Loucy (cell line): ENCODE measurements at regions not wholly inside any gene's neighbourhood (a gene's known extent, or its start where the extent isn't known, plus 50 kb on each side); places are given as distances from the start of the nearest gene placed in this dataset.

Experiments
- H2AFZ ChIP-seq: fragments of 200-600 bp; sonication (generic); 2 replicates; pipeline ENCODE4 v1.6.0; 2016; ENCODE audit warnings: antibody characterized with exemption, mild to moderate bottlenecking, low read length, moderate library complexity
- H3F3A ChIP-seq: fragments of 200-600 bp; 2 replicates; pipeline ENCODE4 v1.6.0; 2016; ENCODE audit warnings: antibody characterized with exemption, low read depth, mild to moderate bottlenecking
- H3K27me3 ChIP-seq: fragments of 200-600 bp; sonication (generic); 2 replicates; pipeline ENCODE4 v1.6.1; 2014; ENCODE audit warnings: low read length, mild to moderate bottlenecking; ENCODE audit not compliant: insufficient read depth, poor library complexity, severe bottlenecking
- H3K36me3 ChIP-seq: fragments of 200-600 bp; sonication (generic); 2 replicates; pipeline ENCODE4 v1.6.1; 2016; ENCODE audit warnings: low read length; ENCODE audit not compliant: insufficient read depth
- H3K4me1 ChIP-seq: fragments of 200-600 bp; sonication (generic); 2 replicates; pipeline ENCODE4 v1.5.1; 2014; ENCODE audit warnings: low read length, mild to moderate bottlenecking; ENCODE audit not compliant: insufficient read depth, poor library complexity, severe bottlenecking
- H3K4me2 ChIP-seq: fragments of 200-600 bp; sonication (generic); 2 replicates; pipeline ENCODE4 v1.6.0; 2014; ENCODE audit warnings: antibody characterized with exemption, low read length, low read depth, mild to moderate bottlenecking; ENCODE audit not compliant: poor library complexity, severe bottlenecking
- H3K4me3 ChIP-seq: fragments of 200-600 bp; sonication (generic); 2 replicates; pipeline ENCODE4 v1.5.1; 2014; ENCODE audit warnings: low read length, mild to moderate bottlenecking, mixed read lengths; ENCODE audit not compliant: poor library complexity, severe bottlenecking
- H3K79me2 ChIP-seq: fragments of 200-600 bp; sonication (generic); 2 replicates; pipeline ENCODE4 v1.6.1; 2014; ENCODE audit warnings: low read length; ENCODE audit not compliant: insufficient read depth
- H3K9ac ChIP-seq: fragments of 200-600 bp; sonication (generic); 2 replicates; pipeline ENCODE4 v1.6.0; 2014; ENCODE audit warnings: mild to moderate bottlenecking, low read depth, low read length, moderate library complexity; ENCODE audit not compliant: poor library complexity, severe bottlenecking
- H3K9me2 ChIP-seq: fragments of 200-600 bp; sonication (generic); replicated peaks from 2 replicates; pipeline ENCODE4 v1.6.1; 2016; ENCODE audit warnings: low read depth, low read length, mixed read lengths
- H3K9me3 ChIP-seq: fragments of 200-600 bp; sonication (generic); 2 replicates; pipeline ENCODE4 v1.6.1; 2014; ENCODE audit warnings: mild to moderate bottlenecking, antibody characterized with exemption, low read length, low read depth; ENCODE audit not compliant: insufficient read depth
- H4K20me1 ChIP-seq: fragments of 200-600 bp; sonication (generic); 2 replicates; pipeline ENCODE4 v1.6.0; 2014; ENCODE audit warnings: antibody characterized with exemption, low read length, mild to moderate bottlenecking; ENCODE audit not compliant: insufficient read depth, poor library complexity, severe bottlenecking
- EZH2phosphoT487 ChIP-seq: fragments of 200-600 bp; IDR thresholded peaks from 2 replicates; pipeline ENCODE4 v1.6.1; 2018; ENCODE audit warnings: antibody characterized with exemption, mild to moderate bottlenecking, moderate library complexity, borderline replicate concordance
- TF ChIP-seq, protein P1 (sequence below): fragments of 200-600 bp; sonication (generic); conservative IDR thresholded peaks from 2 replicates; pipeline ENCODE4 v1.5.1; 2014; ENCODE audit warnings: mild to moderate bottlenecking, antibody characterized with exemption, low read length

DNA sequence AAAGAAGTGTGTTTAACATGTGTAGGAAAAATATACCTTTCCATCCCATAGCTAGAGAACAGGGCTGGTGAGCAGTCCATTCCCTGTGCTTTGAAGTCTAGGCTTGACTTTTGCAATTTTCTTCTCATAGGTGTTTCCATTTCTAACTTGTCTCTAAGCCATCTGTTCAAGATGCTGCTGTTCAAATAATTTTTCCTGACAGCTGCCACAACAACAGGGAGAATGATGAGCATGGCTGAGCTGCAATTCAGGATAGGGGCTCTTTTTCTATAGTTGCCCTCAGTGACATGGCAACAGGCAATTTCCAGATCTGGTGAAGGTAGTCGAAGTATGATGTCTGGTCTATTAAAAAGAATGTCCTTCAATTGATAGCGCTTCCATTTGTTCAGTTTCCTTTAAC, 103.0 kb upstream of the HS3ST5 start:
- Histone ChIP-seq H3F3A (no peaks in the 10 kb centered on the region), H3K9me3 (no peaks in the 10 kb centered on the region), H3K27me3 (no peaks in the 10 kb centered on the region), H3K9me2 (no peaks in the 10 kb centered on the region), H3K9ac (no peak overlapping the region), H2AFZ (no peak overlapping the region), H3K79me2 (no peaks in the 10 kb centered on the region), H3K36me3 (no peaks in the 10 kb centered on the region), H3K4me1 (no peaks in the 10 kb centered on the region), H3K4me3 (no peak overlapping the region), H4K20me1 (no peaks in the 10 kb centered on the region), H3K4me2 (no peak overlapping the region)
- no peak for TF ChIP-seq EZH2phosphoT487
- TF ChIP-seq, protein P1, sequence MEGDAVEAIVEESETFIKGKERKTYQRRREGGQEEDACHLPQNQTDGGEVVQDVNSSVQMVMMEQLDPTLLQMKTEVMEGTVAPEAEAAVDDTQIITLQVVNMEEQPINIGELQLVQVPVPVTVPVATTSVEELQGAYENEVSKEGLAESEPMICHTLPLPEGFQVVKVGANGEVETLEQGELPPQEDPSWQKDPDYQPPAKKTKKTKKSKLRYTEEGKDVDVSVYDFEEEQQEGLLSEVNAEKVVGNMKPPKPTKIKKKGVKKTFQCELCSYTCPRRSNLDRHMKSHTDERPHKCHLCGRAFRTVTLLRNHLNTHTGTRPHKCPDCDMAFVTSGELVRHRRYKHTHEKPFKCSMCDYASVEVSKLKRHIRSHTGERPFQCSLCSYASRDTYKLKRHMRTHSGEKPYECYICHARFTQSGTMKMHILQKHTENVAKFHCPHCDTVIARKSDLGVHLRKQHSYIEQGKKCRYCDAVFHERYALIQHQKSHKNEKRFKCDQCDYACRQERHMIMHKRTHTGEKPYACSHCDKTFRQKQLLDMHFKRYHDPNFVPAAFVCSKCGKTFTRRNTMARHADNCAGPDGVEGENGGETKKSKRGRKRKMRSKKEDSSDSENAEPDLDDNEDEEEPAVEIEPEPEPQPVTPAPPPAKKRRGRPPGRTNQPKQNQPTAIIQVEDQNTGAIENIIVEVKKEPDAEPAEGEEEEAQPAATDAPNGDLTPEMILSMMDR, result no peak

DNA sequence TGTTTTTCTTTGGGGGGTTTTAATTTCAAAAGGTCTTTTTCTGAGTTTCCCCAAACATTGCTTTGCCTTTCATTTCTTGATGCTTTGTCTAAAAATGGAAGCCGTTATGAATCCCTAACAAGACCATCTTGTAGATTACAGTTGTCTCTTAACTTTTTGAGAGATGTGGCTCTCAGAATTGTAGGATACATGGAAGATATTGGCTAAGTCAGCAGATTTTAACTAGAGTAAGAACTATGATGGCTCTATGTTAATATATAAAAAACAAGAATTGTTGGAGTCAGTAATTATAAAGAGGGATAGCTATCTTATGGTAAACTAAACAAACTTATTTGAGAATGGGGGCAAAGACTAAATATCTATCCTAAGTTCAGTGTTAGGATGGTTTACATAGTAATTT, 96.6 kb upstream of the HS3ST5 start:
- no peaks in the 10 kb centered on the region for H3K4me1 ChIP-seq
- no peaks in the 10 kb centered on the region for H4K20me1 ChIP-seq
- no peak overlapping the region for H3K4me3 ChIP-seq
- H3K9me3 ChIP-seq, result no peaks in the 10 kb centered on the region
- H3K27me3 ChIP-seq, result no peaks in the 10 kb centered on the region
- no peak for TF ChIP-seq EZH2phosphoT487
- TF ChIP-seq, protein P1, result no peak
- no peak overlapping the region for H2AFZ ChIP-seq
- H3K9ac ChIP-seq, result no peak overlapping the region
- H3K9me2 ChIP-seq, result no peaks in the 10 kb centered on the region
- no peaks in the 10 kb centered on the region for H3K79me2 ChIP-seq
- H3K36me3 ChIP-seq, result no peaks in the 10 kb centered on the region
- H3K4me2 ChIP-seq, result no peak overlapping the region
- H3F3A ChIP-seq, result no peaks in the 10 kb centered on the region

- H3K4me1 ChIP-seq, result no peaks in the 10 kb centered on the region
- H3K36me3 ChIP-seq, result no peaks in the 10 kb centered on the region
- H3K9ac ChIP-seq, result no peak overlapping the region
- no peaks in the 10 kb centered on the region for H3F3A ChIP-seq
- H3K9me2 ChIP-seq, result no peaks in the 10 kb centered on the region
- H3K4me2 ChIP-seq, result no peak overlapping the region
- H2AFZ ChIP-seq, result no peak overlapping the region
- no peak overlapping the region for H3K4me3 ChIP-seq
- no peak for TF ChIP-seq EZH2phosphoT487
- TF ChIP-seq, protein P1, result no peak
- H4K20me1 ChIP-seq, result no peaks in the 10 kb centered on the region
- H3K27me3 ChIP-seq, result no peaks in the 10 kb centered on the region
- no peaks in the 10 kb centered on the region for H3K9me3 ChIP-seq
- no peaks in the 10 kb centered on the region for H3K79me2 ChIP-seq
These were observed 94.4 kb upstream of the HS3ST5 start for GRCh38 chr6:114437235-114437634.
